ENCODE measurements at regions not wholly inside any gene's neighbourhood (a gene's known extent, or its start where the extent isn't known, plus 50 kb on each side); places are given as distances from the start of the nearest gene placed in this dataset.
"Not testable (repeated sequence)": the region's sequence is repeated elsewhere in the genome, so short reads cannot be mapped to it uniquely, and the experiment has no call there.

- peak; percentile 12 for DNase-seq
These were observed 1336.5 kb downstream of the PCDH19 start for GRCh38 chrX:99073551-99073950.

- DNase-seq = no peak
These were observed 1358.4 kb downstream of the PCDH19 start for GRCh38 chrX:99051639-99052038.

GRCh38 chrX:99033226-99033901 lies 1376.7 kb downstream of the PCDH19 start:
- no peak for DNase-seq

- DNase-seq = no peak
These were observed 1399.1 kb downstream of the PCDH19 start for GRCh38 chrX:99010957-99011356.

- DNase-seq = no peak
These were observed 1408.8 kb downstream of the PCDH19 start for GRCh38 chrX:99001286-99001685.

GRCh38 chrX:98962996-98963395 lies 1447.1 kb downstream of the PCDH19 start:
- DNase-seq = no peak

GRCh38 chrX:98956014-98956413 lies 1454.1 kb downstream of the PCDH19 start:
- DNase-seq = no peak

- no peak for DNase-seq
These were observed 1470.6 kb downstream of the PCDH19 start for GRCh38 chrX:98939456-98939855.

- DNase-seq = no peak
These were observed 1478.9 kb downstream of the PCDH19 start for GRCh38 chrX:98931216-98931615.

GRCh38 chrX:98924511-98924910 lies 1485.6 kb downstream of the PCDH19 start:
- no peak for DNase-seq

GRCh38 chrX:98897191-98897590 lies 1512.9 kb downstream of the PCDH19 start:
- no peak for DNase-seq

GRCh38 chrX:98850639-98851038 lies 1559.4 kb downstream of the PCDH19 start:
- not testable (repeated sequence) for DNase-seq
